ENCODE measurements at regions not wholly inside any gene's neighbourhood (a gene's known extent, or its start where the extent isn't known, plus 50 kb on each side); places are given as distances from the start of the nearest gene placed in this dataset.

DNA sequence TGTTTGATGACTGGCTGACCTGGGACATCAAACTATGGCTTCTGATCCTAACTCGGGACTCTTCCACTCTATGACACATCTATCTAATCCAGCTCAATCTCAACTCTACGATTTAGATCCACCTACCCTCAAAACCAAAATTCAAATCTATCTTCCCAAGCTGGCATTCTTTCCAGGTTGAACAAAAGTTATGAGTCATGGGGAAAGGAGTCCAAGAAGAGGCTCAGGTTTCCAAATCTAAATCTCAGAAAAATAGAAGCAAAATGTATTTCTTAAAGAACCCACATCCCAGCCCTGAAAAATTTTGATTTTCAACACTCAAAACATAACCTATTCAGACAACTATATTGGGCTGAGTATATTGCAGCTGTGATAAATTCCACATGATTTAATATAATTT, 143.9 kb upstream of the IPO5 start:
- FAIRE-seq = no peak

DNA sequence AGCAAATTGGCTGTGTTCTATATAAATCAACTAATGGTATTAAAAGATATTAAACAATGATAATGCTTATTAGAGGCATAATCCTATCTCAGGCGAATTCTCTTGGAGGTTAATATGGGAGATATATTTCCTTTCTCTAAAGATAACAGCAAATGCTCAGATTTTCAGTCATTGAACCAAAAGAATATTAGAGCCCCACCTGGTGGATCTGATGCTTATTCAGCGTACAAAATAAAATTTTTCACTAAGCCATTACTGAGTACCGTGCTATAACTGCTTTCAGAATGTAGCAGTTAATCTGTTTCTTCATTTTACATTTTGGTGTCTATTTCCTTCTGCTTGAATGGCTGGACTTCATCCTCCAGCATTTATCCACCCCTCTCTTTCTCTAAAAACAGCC, 143.3 kb upstream of the IPO5 start:
- FAIRE-seq = no peak

DNA sequence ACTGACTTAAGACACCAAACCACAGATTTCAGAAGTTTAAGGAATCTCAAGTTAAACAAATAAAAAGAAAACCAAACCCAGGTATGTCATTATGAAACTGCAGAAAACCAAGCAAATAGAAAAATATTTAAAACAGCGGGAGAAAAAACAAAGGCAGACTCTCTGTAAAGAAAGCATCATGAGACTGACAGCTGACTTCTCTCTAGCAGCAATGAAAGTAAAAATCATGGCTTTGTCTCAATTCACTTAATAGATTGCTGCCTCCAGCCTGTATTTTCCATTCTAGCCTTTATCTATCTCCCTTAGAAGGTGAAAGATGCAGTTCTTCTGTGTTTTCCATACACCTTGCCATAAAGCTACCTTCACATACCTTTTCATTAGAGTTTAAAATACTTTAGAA, 131.1 kb upstream of the IPO5 start:
- FAIRE-seq = no peak

DNA sequence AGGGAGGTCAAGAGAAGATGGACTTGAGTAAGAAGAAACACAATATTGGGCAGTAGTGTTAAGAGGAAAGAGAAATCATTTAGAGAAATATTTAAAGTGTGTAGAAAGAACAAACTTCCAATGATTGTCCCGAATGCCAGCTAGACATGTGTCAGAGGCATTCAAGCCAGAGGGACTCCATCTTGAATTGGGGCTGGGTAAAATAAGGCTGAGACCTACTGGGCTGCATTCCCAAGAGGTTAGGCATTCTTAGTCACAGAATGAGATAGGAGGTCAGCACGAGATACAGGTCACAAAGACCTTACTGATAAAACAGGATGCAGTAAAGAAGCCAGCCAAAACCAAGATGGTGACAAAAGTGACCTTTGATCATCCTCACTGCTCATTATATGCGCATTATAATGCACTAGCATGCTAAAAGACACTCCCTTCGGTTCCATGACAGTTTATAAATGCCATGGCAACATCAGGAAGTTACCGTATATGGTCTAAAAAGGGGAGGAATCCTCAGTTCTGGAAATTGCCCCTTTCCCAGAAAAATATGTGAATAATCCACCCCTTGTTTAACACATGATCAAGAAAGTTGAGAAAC, 127.0 kb upstream of the IPO5 start:
- FAIRE-seq = no peak

DNA sequence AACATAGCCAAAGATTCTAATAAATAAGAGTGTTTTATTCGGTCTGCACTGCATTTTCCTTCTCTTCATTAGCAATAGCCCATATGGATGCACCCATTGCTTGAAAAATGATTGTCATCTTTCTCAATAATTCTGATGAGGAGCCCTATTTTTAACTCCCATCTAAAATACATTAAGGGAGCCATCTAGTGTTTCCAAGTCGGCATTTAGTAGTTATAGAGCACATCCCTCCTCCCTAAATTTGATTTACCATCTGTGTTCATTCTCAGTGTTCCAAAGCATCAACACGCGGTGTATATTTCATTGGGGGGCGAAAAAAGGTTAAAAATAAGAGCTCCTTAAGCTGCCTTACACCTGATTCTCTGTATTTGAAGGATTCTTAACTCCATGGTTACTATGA, 119.2 kb upstream of the IPO5 start:
- no peak for FAIRE-seq

DNA sequence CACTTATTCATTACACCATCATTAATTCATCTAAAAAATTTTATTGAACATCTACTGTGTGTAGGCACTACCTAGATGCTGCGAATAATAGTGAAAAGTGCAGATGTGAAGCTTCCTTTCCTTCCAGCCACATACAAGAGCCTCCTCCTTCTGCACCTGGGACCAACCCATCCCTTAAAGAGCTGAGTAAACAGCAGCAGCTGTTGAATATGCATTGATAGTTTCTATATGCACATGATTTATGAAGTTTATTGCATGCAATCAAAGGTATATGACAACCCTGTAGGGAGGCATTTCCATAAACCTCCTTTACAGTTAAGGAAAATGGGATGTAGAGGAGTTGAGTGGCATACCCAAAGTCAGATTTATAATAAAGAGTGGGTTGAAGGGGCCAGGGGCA, 110.3 kb upstream of the IPO5 start:
- no peak for FAIRE-seq

DNA sequence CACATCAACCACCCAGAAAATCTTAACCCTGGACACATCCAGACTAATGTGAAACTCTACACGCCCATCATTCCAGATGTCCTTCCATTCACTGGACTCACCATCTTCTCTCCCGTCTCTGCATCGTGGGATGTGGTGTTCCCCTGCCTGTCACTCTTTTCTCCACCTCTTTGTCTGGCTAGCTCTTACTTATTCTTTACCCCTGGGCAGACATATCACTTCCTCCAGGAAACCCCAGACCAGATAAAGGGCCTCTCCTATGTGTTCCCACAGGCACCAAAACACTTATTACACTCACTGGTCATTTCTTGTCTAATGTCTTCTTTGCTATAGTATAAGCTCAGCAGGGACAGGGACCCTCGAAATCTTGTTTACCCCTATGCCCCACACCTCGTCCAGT, 109.3 kb upstream of the IPO5 start:
- no peak for FAIRE-seq

DNA sequence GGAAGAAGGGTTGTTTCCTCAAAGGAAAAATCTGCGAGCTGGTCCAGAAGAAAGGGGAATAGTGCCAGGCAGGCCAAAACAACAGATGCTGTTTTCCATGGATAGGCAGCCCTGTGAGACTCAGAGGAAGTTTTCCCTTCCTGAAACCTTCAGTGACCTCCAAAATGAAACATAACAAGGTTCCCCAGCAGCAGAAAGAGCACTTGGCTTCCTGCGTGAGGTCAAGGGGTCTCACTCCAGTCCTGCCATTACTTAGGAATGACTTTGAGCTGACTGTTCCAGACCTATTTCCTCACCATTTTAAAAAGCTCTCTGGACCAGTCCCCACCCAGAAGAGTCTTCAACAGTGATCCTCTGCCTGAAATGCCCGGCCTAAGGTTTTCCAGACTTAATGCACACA, 104.6 kb upstream of the IPO5 start:
- FAIRE-seq = no peak

DNA sequence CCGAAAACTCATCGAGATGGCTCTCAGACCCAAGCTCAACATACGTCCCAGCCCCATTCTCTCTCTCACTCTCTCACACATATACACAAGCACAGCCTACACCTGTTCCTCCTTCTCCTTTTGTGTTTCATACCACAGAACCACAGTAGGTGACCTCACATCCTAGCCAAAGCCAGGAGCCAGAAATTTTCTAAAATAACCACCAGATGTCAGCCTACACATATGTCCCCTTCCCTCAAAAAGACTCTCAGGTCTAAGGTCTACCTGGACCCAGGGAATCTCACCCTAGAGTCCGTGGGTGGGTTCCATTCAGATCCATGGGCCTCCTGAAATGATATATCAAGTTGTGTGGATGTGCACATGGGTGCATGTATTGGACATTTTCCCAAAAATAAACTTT, 104.2 kb upstream of the IPO5 start:
- FAIRE-seq = no peak

DNA sequence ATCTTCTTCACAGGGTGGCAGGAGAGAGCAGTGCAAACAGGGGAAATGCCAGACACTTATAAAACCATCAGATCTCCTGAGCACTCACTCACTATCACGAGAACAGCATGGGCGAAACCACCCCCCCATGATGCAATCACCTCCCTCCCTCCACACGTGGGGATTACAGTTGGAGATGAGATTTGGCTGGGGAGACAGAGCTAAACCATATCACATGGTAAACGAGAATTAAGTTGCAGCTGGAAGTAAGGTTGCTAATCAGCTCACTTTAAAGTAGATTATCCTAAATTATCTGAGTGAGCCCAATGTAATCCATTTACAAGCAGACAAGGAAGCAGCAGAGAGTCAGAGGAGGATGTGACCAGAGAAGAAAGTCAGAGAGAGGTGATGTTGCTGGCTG, 102.2 kb upstream of the IPO5 start:
- FAIRE-seq = no peak

DNA sequence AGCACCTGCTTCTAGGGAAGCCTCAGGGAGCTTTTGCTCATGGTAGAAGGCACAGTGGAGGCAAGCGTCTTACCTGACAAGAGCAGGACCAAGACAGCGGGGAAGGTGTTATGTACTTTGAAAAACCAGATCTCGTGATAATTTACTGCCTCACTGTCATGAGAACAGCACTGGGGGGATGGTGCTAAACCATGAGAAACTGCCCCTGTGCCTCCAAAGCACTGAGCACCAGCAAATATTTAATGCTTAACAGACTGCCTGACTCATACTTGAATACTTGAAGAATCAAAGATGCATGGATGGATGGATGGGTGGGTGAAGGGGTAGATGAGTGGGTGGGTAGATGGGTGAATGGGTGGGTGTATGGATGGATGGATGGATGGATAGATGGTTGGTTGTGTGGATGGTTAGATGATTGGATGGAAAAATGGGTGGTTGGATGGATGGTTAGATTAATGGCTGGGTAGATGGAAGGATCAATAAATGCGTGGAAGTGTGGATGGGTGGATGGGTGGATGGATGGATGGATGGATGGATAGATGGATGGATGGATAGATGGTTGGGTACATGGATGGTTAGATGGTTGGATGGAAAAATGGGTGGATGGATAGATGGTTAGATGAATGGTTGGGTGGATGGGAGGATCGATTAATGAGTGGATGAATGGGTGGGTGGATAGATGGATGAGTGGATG, 101.1 kb upstream of the IPO5 start:
- FAIRE-seq = no peak

DNA sequence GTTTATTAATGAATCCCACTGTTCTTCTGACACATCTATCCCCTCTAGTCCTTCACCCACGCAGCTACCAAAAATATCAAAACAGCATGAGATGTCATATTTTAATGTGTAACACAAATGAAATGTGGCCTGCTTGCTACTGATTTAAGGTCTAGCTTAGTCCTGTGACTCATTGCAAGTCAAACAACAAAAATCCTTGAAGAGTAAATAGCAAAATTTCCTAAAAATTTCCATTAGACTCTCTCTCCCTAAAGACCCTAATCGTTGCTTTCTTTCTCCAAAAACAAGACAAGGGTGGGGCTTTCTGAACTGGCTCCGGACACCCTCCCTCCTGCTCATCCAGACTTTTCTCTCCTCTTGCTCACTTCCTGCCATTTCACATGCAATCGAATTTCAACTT, 99.9 kb upstream of the IPO5 start:
- FAIRE-seq = no peak

DNA sequence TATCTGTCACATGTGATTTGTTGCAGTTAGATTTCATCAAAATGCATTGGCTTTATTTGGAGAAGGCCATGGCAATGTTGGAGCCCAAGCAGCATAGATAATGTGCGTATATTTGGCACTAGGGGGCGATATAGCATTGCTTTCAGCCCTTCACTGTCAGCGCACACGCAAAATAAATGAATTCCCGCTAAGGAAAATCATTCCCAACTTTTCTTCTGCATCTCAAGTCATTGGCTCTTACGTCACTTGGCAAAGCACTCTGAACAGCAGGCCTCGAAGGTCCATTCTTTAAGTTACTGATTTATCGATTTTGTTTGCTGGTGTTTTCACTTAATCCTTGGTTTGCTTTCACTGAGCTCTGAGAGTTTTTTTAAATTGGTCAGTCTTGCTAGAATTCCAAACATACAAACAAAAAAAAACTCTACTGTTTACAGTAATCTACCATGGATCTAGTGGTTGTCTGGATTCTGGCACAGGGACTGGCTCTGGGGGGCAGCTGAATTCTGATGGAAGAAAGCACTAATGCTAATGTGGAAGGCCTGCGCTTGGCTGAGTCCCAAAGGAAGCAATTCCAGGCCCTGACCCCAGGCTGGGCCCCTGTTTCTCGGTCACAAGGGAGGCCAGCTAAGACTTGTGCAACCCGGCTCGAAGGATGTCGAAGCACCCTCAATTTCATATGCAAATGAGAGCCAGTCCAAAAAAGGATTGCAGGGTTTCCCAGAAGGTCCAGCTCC, 97.7 kb upstream of the IPO5 start:
- peak; percentile 71 for FAIRE-seq

DNA sequence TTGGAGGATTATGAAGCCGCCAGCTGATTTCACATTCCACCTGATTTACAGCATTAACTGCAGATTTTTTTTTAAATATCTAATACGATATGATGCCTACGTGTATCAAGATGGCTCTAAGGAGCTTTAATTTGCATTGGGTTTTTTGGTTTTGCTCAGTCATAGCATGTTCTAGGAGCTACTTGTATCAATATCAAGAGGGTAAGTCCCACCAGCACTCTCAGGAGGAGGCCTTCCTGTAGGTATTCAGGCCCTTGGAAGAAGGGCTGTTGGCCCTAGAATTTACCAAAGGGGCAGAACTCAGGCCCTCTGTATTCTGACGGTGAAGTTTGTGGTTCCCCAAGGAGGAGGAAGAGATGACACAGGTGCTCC, 97.2 kb upstream of the IPO5 start:
- no peak for FAIRE-seq

DNA sequence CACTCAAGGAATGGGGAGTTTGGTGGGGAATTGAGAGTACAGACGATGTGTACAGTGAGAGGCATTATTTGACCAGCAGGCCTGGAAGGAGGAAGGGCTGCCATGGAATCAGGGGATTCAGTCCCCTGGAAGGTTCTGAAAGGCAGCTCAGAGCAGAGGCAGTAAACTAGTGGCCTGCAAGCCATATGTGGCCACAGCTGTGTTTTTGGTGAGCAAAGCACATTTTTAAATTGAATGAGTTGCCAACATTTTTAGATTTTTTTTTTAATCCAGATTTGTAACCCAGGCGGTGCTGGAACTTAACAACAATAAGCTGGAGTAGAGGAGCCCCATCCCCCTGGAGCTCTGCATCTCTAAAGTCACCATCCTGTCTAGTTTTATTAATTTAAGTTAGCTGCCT, 95.3 kb upstream of the IPO5 start:
- FAIRE-seq = no peak

DNA sequence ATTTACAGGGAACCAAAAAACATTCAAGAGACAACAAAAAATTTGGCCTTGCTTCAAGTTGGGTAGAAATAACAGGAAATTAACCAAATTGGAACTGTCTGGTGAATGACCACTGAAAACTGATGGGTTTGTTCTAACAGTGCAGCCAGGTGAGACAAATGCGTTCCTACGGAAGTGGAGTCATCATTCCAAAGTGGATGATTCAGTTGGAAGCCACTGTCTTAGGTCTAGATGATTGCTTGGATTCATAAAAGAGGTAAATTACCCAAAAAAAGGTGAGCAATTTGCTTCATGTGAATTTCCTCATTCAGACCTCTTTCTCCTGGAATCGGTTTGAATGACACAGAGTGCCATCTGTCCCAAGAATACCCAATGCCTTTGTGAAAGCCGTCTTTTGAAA, 87.1 kb upstream of the IPO5 start:
- FAIRE-seq = no peak

DNA sequence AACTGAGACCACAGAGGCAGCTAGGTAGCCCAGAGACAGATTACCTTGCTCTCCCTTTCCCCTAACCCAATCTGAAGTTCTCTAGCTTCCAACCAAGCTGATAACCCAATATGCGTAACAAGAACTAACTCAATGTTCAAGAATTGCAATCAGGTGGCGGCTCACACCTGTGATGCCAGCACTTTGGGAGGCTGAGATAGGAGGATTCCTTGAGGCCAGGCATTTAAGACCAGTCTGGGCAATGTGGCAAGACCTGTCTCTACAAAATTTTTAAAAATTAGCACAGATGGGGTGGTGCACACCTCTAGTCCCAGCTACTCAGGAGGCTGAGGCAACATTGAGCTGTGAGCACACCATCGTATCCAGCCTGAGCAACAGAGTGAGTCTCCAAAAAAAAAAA, 86.7 kb upstream of the IPO5 start:
- FAIRE-seq = no peak

DNA sequence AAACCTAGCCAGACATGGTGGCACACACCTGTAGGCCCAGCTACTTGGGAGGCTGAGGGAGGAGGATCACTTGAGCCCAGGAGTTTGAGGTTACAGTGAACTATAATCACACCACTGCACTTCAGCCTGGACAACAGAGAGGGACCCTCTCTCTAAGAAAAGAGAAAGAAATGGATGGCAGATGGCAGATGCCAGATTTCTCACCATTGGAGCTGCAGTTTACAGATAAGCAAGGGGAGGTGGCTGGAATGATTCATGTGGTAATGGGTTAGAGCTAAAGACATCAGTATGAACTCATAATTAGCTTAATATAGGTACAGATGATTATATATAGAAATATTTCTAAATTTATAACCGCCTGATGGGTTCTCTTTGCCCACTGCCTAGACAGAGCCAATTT, 80.1 kb upstream of the IPO5 start:
- FAIRE-seq = no peak

DNA sequence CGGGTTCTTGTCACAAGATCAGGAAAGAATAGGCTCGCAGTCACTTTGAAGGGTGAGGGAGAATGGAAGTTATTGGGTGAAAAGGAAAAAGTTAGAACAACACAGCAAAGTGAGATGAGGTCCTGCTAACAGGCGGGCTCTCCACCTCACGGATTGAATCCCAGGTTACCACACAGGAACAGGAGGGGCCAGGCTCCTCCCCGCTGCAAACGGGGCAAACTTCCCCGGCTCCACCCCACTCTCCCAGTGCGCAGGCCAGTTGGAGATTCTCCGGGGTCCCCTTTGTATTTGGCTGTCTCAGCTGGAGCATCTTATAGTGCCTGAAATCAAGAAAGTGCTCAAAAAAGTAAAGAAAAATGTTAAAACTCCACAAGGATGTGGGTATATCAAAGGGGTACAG, 78.3 kb upstream of the IPO5 start:
- FAIRE-seq = no peak

DNA sequence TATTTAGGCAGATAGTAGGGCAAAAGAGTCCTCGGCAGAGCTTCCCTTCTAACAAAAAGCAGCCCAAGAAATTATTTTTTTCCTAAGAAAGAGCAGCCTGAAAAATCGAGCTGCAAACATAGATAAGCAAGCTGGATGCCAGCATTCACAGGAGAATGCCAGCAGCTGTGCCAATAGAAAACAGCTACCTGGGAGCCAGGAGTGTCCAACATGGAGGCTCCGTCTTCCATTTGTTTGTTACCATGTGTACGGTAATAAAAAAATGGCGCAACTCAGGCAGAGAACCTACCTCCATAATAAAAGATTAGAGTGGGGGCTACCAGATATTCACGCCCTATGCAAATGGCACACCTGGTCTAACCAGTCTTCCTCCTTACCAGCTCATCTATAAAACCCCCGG, 77.6 kb upstream of the IPO5 start:
- FAIRE-seq = no peak

DNA sequence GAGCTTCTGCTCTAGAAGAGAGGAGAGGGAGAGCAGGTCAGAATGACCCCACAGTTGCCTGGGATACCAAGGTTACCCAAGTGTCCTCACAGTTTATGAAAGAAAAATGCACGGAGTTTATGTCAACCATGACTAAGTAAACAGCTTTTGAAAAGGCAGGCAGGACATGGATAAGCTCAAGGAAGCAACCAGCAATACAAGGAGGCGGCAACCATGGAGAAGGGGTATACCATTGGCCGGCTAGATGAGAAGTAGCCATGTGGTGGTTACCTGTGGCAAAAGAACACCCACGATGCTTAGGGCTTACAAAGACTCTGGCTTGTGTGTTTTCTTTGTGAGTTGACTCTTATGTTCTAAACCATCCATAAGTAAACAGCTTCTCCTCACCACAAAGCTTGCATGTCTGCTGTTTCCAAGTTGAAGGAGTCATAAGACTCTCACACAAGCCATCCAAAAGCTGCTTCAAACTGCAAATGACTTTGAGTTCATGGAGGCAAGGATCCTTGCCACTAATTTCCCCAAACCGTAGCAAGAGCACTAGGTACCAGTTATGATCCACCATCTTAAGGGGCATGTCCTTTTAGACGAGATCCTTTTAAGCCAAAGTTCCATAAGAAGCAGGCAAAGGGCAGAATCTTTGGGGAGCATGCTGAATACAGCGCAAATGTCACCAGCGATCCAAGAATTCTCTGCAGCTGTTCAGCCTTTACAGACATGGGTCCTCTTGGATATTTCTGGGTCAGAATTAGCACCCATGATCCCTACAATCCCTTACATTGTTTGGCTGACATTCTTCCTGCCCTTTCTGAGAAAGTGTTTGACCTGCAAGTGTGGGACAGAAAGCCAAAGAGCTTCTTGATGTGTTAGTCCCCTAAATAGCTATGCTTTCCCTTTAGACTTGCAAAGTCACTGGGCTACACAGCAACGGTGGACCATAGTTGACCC, 74.8 kb upstream of the IPO5 start:
- no peak for FAIRE-seq

DNA sequence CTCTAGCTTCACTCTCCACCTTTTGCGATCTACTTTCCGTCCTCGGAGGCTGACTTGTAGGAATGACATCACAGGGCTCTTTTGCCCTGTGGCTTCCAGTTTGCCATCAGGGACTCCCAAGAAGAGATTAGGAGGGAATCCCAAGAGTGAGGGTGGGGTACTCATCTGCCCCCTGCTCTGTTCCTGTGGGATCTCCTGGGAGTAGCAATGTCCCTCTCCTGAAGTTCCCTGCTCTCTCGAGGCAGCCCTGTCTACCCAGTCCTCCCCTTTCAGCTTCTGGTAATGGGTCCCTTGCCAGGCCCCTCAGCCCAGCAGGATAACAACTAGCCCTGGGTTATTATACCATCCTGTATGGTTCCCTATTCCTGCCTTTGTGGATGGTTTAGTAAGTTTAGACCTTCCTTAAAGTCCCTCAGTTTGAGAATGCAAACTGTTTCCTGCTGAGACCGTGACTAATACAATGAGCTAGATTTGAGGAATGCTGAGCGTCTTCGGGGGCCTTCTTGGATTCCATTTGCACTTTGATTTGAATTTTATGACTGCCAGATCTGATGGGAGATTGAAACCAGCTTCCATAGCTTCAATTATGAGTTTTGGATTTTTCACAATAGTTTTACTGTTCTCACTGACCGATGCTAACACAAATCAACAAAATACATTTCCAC, 73.7 kb upstream of the IPO5 start:
- no peak for FAIRE-seq

DNA sequence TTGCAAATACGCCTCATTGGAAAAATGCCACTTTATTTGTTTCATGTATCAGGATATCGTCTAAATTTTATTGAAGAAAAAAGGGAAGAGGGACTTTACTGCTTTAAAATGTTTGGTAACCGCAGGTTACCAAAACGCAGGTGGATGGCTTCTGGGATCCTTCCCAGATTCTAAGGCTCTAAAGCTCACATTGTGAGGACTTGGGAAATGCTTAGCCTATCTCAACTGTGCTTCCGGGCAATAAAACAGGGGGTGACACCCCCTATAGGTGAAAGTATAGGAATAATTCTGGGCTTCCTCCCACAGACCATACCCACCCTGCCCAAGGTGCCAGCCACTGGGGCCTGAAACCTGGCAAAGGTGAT, 73.2 kb upstream of the IPO5 start:
- FAIRE-seq = no peak

Measured in TTC549 (cell line).